GM18870 (cell line): ENCODE measurements at regions not wholly inside any gene's neighbourhood (a gene's known extent, or its start where the extent isn't known, plus 50 kb on each side); places are given as distances from the start of the nearest gene placed in this dataset.
"Not testable (repeated sequence)": the region's sequence is repeated elsewhere in the genome, so short reads cannot be mapped to it uniquely, and the experiment has no call there.

Source experiments
- ATAC-seq: cut with Tn5 transposase; IDR thresholded peaks from one replicate; pipeline ENCODE4 v1.9.1; 2021; ENCODE audit warnings: moderate library complexity; ENCODE audit not compliant: unreplicated experiment

- no peak for ATAC-seq
These were observed 134.9 kb upstream of the NRIP1 start for GRCh38 chr21:15199414-15200383.

GRCh38 chr21:15203740-15204139 lies 138.9 kb upstream of the NRIP1 start:
- no peak for ATAC-seq

- ATAC-seq = no peak
These were observed 139.6 kb upstream of the NRIP1 start for GRCh38 chr21:15204140-15204969.

- no peak for ATAC-seq
These were observed 140.1 kb upstream of the NRIP1 start for GRCh38 chr21:15204970-15205286.

- peak; percentile 94 for ATAC-seq
These were observed 141.7 kb upstream of the NRIP1 start for GRCh38 chr21:15206514-15206913.

- no peak for ATAC-seq
These were observed 142.4 kb upstream of the NRIP1 start for GRCh38 chr21:15207231-15207630.

- no peak for ATAC-seq
These were observed 143.0 kb upstream of the NRIP1 start for GRCh38 chr21:15207635-15208370.

- no peak for ATAC-seq
These were observed 144.0 kb upstream of the NRIP1 start for GRCh38 chr21:15208786-15209185.

GRCh38 chr21:15209224-15209623 lies 144.4 kb upstream of the NRIP1 start:
- ATAC-seq = no peak

GRCh38 chr21:15210235-15210678 lies 145.5 kb upstream of the NRIP1 start:
- ATAC-seq = no peak

- ATAC-seq = no peak
These were observed 146.8 kb upstream of the NRIP1 start for GRCh38 chr21:15211491-15212133.

GRCh38 chr21:15212206-15212605 lies 147.4 kb upstream of the NRIP1 start:
- no peak for ATAC-seq

- ATAC-seq = not testable (repeated sequence)
These were observed 153.7 kb upstream of the NRIP1 start for GRCh38 chr21:15218476-15218875.

GRCh38 chr21:15219039-15219438 lies 154.2 kb upstream of the NRIP1 start:
- no peak for ATAC-seq

GRCh38 chr21:15219894-15220293 lies 155.1 kb upstream of the NRIP1 start:
- ATAC-seq = no peak

GRCh38 chr21:15221799-15222386 lies 157.1 kb upstream of the NRIP1 start:
- no peak for ATAC-seq

GRCh38 chr21:15222707-15223106 lies 157.9 kb upstream of the NRIP1 start:
- no peak for ATAC-seq

- no peak for ATAC-seq
These were observed 159.7 kb upstream of the NRIP1 start for GRCh38 chr21:15224346-15225086.

GRCh38 chr21:15227919-15228318 lies 163.1 kb upstream of the NRIP1 start:
- ATAC-seq = no peak

- ATAC-seq = no peak
These were observed 164.6 kb upstream of the NRIP1 start for GRCh38 chr21:15229390-15229789.
